Breast epithelium (tissue), 3 donors: ENCODE measurements at regions not wholly inside any gene's neighbourhood (a gene's known extent, or its start where the extent isn't known, plus 50 kb on each side); places are given as distances from the start of the nearest gene placed in this dataset.

Experiments
- POLR2A ChIP-seq: fragments of 450-650 bp; IDR thresholded peaks from one replicate; pipeline ENCODE4 v1.6.1; 2016; ENCODE audit warnings: antibody characterized with exemption, mild to moderate bottlenecking, moderate library complexity
- POLR2AphosphoS5 ChIP-seq, 3 donors: sonication (generic); formaldehyde crosslinking; IDR thresholded peaks; one replicate each; pipeline ENCODE4 v1.6.1; 2017; ENCODE audit warnings: antibody characterized with exemption in 3 of 3
- TF ChIP-seq, protein P1 (sequence below), 3 donors: fragments of 450-650 bp; IDR thresholded peaks; one replicate each; pipeline ENCODE4 v1.5.1; 2016 to 2017; ENCODE audit warnings: antibody characterized with exemption in 3 of 3, mild to moderate bottlenecking in 3 of 3, moderate library complexity in 3 of 3

DNA sequence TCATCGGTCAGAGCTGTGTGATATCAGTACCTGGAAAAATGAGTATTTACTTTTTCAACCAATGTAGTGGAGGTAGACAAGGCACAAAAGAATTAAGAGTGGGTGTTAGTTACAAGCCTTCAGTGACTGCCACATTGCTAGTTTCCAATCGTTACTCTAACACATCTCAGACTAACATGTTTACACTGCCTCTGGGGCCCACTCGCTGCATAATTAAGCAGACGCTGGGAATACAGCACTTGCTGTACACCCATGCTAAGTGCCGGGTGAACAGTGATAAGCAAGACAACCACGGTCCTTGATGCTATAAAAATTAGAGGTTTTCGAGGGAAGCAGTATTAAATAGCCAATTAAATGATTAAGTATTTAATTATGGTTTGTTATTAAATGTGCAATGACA is 1147.6 kb downstream of the AACS start:
- TF ChIP-seq, protein P1, sequence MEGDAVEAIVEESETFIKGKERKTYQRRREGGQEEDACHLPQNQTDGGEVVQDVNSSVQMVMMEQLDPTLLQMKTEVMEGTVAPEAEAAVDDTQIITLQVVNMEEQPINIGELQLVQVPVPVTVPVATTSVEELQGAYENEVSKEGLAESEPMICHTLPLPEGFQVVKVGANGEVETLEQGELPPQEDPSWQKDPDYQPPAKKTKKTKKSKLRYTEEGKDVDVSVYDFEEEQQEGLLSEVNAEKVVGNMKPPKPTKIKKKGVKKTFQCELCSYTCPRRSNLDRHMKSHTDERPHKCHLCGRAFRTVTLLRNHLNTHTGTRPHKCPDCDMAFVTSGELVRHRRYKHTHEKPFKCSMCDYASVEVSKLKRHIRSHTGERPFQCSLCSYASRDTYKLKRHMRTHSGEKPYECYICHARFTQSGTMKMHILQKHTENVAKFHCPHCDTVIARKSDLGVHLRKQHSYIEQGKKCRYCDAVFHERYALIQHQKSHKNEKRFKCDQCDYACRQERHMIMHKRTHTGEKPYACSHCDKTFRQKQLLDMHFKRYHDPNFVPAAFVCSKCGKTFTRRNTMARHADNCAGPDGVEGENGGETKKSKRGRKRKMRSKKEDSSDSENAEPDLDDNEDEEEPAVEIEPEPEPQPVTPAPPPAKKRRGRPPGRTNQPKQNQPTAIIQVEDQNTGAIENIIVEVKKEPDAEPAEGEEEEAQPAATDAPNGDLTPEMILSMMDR (IDR thresholded peaks at IDR 0.05): no peak
- TF ChIP-seq POLR2A: no peak
- no peak for TF ChIP-seq POLR2AphosphoS5 (IDR thresholded peaks at IDR 0.05)
